ENCODE measurements at regions not wholly inside any gene's neighbourhood (a gene's known extent, or its start where the extent isn't known, plus 50 kb on each side); places are given as distances from the start of the nearest gene placed in this dataset.
A peak's percentile ranks its signal among the peaks of the same experiment; 100 is the strongest.
"Not testable (repeated sequence)": the region's sequence is repeated elsewhere in the genome, so short reads cannot be mapped to it uniquely, and the experiment has no call there.

DNA sequence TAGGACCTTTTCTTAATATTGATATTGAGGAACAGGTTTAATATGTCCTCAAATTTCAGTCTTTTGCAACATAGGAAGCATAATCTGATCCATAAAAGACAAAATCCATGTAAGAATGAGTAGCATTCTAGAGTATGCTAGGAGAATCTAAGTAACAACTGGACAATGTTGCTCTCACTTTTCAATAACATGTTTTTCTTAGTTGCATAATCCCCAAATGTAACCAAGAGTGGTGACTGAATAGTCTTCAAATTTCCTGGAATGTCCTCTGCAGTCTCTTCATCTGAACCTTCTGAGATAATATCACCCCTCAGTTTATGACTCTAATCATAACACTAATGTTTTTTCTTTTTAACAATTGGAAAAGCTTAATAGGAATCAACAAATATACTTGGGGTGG lies 110.0 kb upstream of the ZEB2 start:
- no peak for DNase-seq

DNA sequence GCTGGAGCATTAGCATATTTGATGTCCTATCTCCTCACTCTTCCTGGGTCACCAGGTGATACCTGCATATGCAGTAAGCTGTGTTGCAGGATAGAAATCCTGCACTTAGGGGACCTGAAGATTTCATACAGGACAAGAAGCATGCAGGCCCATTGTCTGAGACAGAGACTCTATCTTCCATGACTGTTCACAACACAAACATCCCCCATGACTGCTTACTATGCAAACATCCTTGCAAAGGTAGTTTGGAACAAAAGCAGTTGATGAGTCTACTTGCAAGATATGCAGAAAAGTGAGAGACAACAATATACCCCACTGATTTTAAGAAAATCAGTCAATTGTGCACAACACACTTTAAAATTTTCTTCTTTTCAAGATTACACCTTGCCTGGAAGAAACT lies 108.6 kb upstream of the ZEB2 start:
- no peak for DNase-seq

DNA sequence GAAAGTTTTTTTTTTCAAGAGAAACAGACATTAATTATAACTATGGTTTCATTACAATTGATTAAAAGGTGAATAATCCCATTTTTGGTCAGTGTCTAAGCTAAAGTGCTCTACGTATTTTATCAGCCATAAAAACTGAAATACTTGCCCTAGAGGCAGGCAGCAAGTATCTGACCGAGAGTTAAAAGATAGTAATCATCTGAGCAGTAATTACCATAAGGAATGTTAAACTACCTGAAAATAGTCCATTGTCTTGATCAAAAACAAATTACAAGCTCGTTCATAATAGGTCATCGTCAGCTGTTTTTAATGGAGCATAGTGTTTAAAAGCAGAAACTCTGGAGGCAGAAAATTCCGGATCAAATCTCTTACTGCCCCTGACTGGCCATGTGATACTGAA lies 105.7 kb upstream of the ZEB2 start:
- no peak for DNase-seq

DNA sequence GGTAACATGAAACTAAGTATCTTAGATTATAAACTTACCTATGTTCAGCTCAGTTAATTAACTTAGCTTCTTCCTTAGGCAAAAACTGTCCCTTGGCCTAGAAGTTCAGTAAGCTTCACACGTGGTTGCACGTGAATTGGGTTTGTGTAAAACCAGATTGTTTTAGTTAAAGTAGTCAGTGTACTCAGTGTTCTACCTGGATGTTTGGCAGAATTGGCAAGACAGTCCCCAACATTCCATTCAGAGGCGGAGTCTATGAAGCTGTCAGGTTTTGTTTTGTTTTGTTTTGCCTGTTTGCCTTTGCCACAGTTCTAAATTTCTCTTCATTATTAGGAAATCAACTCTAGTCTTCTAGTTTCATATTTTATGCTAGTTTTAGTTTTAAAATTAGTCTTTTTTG lies 105.3 kb upstream of the ZEB2 start:
- no peak for DNase-seq

DNA sequence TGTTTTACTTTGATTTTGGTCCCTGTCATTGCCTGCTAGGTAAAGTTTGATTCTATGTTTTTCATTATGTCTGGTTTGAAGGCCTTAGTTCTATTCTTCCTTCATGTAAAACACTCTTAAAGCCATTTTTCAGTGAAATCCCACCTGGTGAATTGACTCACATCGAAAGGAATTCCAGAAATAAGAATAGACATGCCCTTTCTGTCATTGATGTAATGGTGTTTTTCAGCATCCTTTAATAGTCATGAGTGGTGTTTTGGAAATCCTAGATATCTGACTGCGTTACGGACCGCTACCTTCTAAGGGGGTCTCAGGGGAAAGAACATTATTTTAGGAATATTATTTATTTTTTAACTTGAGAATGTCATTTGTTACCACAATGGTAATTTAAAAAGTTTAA lies 104.5 kb upstream of the ZEB2 start:
- no peak for DNase-seq

DNA sequence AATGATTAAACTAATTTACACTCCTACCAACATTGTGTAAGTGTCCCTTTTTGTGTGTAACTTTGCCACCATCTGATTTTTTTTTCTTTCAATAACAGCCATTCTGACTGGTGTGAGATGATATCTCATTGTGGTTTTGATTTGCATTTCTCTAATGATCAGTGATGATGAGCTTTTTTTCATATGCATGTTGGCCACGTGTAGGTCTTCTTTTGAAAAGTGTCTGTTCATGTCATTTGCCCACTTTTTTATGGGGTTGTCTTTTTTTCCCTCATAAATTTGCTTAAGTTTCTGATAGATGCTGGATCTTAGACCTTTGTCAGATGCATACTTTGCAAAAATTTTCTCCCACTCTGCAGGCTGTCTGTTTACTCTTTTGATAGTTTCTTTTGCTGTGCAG lies 102.5 kb upstream of the ZEB2 start:
- DNase-seq = not testable (repeated sequence)

DNA sequence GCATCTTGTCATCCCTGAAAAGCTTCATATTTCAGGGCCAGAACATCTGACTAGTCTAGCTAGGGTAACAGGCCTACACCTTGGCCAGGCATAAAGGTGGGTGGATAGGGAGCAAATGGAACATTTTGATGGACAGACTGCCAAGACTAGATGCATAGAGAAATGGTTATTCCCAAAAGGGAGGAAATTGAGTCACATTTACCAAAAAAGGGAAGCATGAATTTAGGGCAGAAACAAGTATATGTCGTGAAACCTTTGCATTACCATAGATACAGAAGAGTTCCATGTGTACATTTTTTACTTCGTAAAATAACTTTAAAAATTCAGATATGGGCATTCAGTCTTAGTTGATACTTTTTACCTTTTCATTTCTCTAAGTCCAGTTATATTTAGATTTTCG lies 101.3 kb upstream of the ZEB2 start:
- DNase-seq = no peak

DNA sequence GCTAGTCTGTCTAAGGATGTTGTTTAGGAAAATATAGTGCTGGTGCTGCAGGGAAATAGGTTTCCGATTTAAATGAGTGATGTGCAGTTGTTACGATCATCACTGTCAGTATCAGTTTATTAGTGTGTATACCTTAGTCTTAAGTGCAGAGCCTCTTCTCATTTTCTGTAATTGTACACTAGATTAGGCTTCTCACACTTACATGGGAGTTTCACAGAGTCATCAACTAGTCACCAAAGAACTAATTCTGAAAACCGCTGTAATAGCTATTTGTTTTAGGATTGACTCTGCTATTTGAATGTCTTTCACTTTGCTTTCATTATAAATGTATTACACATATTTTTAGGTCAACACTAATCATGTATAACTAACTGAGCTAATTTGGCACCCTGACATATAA lies 99.8 kb upstream of the ZEB2 start:
- no peak for DNase-seq

DNA sequence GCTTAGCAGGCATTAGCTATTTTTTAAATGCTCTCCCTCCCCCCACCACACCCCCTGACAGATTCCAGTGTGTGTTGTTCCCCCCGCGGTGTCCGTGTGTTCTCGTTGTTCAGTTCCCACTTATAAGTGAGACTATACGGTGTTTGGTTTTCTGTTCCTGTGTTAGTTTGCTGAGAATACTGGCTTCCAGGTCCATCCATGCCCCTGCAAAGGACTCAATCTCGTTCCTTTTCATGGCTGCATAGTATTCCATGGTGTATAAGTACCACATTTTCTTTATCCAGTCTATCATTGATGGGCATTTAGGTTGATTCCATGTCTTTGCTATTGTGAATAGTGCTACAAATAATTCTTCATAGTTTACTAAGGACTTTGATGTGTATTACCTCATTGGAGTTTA lies 97.3 kb upstream of the ZEB2 start:
- DNase-seq = not testable (repeated sequence)

DNA sequence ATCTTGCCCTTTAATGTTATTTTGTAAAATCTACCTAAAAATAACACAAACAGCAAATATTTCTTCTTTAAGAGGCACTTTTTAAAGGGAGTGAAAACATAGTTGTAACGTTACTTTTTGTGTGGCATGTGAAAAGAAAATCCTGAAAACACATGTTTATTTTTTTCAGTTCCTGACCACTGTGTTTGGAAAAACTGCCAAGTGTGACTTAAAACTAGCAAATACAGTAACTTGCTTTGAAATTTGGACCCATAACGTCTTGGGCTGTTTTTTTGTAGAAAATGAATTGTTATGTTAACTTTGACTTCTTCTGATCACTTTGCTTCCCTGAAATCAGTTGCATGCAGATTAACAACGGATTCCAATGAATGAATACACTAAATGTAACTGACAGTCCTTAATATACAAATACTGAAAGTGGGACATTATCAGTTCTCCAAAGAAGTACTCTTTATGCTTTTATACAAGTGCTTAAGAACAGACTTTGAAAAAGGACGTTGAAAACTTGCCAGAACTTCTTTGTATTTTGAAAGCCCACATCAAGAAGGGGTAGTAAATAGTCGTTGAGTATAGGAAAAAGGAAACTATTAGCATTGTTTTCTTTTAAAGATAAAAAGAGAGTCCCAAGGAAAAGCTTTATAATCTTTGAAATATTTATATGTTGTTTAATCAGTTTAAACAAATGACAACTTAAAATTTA lies 96.1 kb upstream of the ZEB2 start:
- no peak for DNase-seq

DNA sequence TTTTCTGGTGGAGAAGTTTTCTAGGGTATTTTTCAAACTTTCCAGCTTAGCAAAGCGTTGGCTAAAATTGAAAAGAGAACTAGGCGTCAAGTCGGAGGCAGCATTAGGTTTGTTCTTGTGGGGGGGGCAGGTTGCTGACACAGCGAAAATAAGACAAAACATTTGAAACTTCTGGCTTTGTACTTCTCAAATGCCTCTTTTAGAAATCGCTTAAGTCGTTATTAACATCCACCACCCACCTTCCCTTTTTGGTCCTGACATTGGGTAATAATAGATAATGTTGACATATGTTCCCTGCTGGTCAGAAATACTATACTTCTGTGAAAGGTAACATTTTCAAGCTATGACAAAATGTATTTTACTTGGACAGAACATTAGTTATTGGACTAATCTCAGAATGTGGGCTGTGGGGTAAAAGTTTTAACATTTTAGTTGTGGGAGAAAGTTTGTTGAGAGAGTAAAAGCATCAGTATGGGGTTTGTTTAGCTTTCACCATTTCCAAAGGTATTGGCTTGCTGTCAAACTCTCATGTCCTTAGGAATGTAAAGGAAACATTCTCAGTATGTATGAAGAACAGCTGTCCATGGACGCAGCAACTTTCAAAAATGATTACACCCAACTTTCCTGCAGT lies 88.1 kb upstream of the ZEB2 start:
- peak in 4 of 58 donors; percentile 1 to 22 (median 6) for DNase-seq

DNA sequence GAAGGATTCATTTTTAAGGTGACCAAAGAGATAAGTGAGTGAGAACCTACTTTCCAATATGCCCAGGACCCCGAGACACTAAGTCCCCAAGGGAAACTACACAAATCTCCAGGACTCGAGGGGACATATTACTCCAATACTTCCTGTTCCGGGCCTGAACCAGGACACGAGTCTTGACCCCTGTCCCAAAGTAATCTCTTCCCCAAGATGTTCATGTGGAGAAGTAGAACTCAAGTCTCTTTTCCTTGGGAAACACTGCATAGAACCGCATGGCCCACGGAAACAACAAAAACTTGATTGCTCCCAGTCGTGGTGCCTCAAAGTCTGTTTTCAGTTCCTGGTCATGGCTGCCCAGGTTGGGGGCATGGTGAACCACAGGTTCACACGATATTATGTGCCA lies 87.2 kb upstream of the ZEB2 start:
- no peak for DNase-seq

DNA sequence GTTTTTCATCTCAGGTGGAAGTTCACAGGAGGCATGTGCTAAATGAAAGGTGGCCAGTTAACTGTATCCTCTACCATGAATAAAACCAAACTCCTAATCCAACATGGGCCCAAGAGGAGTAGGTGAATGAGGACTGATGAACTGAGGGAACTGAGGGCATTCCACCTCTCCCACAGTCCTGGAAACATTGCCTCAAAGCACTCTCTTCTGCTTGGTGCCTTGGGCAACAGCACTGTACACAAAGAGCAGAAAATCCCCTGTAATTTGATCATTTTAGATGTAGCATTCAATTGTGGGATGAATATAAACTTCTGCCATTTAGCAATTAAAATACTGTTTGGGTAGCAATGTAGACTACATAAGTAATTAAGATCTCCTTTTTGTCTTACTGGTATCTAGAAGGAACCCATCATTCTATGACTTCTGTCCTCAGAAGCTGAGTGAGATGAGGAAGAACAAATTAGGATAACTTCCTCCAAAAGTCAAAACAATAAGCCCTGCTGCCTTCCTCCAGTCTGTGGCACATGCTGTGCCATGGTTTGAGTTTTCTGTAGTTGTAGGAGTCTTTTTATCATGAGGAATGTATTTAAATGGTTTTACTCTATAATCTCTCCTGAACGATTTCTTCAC lies 86.7 kb upstream of the ZEB2 start:
- peak in 1 of 58 donors; percentile 30 for DNase-seq

DNA sequence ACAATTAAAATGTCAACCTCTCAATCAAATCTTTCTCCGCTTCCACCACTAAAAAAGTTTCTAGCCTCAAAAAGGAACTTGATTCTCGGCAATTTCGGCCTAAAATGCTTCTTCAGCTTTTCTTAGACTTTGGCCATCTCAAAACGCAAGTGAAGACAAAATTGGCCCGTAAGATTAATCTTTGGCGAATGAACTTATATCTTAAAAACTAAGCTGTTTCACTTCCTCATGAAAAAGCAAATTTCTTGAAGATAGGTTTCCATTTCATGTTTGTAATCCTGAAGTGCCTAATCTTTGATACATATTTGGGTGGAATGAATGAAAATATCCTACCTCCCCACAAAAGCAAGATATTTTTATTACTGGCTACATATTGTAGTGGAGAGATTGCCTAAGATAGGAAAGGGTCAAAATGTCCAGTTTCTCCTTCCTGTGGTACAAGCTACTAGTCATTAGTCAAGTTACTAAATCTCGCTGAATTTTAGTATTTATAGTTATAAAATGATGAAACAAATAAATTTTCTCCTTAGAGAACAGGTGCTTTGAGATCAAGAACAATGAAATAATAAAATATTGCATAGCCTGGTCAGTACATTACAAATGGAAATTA lies 85.4 kb upstream of the ZEB2 start:
- no peak for DNase-seq

DNA sequence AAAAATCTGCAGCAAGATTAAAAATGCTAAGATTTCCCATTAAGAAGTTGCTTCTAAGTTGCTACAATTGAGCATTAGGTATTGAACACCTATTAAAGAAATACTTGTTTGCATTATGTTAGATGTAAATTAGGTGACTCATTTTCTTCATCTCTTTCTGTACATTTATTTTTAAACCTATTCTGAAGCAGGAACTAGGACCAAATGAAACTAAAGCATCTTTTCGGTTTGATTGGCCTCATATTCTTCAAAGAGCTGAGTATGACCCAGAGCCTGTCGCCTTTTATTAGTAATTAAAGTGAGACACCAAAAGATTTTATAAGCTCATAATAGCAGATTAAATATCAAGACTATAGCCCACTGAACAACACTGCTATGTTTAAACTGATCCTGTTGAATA lies 83.4 kb upstream of the ZEB2 start:
- DNase-seq = no peak

DNA sequence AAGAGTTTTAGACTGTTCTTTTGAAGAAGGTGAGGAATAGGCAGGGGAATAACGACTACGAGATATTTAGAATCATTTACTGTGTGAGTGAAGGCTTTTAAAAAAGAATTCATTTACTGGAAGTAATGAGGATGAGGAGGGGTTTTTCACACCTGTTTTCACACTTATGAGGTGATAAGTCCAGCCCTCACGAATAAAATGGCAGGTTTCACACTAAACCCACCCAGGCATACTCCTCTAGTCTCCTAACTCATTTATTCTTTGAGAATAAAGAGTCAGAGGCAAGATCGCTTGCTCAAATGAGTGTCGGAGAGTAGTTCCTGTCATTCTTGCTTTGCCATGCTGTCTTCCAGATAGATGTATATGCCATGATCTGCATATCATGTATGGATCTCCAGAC lies 79.0 kb upstream of the ZEB2 start:
- DNase-seq = no peak

DNA sequence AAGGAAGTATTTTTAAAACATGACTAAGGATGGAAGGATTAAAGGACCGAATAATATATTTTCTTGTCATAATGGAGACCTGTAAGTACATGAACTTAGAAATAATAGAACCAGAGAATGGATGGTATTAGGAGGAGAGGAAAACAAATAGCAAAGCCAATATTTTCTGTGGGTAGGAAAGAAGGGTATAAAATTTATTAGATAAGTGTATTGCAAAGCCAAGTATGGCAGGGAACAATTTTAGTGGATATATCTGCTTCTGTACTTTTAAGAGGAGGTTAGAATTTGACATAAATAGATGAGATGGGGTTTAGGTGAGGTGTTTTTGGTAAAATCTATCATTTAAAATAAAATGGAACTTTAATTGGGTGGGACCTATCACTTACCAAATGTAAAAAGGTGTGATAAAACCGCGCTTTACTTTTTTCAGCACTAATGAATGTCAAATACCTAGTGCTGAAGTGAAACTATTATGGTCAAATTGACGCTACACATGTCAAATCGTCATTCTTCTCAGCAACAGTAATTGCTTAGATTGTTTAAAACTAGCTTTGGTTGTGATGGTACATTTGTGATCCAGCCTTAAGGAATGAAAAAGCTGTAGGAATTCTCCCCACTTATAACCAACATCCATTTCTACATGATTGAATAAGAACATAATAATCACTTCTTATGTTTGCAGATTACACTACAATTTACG lies 78.1 kb upstream of the ZEB2 start:
- no peak for DNase-seq

DNA sequence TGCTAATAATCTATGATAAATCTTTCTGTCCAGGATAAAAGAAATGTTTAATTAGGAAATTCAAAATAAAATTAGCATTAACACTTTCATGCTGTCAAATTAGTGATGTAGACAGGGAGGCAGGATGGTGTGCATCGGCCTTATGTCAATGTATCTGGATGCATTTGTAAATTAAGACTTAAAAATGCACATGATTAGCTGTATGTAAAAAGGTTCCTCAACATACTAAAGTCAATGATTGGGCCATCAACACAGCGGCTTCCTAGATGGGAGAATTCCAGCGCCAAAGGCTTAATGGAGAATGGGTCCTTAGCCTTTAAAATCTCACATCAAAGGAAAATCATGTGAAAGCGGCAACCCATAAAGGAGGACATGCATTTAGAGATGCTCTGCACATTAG lies 77.5 kb upstream of the ZEB2 start:
- DNase-seq = no peak

DNA sequence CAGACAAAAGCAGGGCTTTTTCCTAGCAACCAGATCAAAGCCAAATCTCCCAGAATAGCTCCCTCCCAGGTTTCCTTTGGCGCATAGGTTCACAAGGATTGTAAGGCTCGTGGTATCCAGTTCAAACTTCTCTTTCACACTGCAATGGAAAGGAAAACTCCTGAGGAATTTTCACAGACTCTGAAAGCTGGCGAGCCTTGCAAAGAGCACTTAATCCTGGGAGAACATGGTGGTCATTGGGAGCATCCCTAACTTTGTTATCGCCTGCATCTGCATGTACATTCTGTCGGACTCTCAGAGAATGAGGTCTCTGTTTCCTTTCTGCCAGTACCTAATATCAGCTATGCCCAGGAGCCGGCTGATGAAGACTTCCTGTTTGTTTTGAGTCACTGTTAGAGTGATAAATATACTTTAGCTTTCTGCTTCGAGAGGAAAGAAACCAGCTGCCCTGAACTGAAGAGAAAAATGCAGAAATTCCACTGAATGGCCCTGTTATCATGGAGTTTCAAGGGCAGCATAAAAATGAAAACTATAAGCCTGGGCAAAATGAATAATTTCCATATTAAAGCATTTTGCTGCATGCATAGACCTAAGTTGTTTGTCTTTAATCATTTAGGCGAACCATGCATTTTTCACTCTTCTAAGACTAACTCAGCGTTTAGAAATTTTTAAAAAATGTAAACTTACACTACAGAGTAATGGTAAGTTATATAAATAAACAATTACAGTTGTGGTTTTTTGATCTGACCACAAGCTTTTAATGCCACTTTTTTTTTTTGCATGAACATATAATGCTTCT lies 76.4 kb upstream of the ZEB2 start:
- DNase-seq = peak in 1 of 58 donors; percentile 18

DNA sequence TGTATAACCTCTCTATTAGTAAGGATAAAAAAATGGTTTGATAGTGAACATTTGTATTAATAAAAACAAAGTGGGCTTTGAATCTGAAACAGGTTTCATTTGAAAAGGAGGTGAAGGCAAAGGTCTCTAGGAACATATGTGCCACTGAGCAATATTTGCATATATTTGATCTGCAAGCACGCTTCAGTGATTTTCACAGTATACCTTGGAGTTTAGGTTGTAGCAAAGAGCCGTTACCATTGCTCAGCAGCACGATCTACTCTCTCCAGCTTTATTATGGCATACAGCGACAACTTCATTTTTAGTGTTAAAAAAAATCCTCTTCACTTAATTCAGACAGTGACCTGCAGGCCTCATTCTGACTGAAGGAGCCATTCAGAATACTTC lies 75.8 kb upstream of the ZEB2 start:
- no peak for DNase-seq

DNA sequence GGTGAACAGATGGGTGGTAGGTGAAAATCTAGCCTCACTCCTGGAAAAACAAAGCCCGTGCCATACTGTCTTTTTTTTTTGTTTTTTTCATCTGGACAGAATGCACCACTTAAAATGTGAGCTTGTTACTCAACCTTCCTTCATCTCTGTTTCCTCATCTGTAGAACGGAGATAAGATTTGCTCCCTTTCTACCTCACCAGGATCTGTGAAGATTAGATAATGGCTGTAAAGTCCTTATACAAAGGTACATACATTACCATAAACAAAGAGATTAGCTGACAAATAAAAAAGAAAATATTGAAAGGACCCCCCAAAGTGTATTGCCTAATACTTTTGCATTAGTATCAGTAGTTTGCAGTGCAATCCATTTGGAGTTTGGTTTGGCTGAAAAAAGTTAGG lies 75.4 kb upstream of the ZEB2 start:
- DNase-seq = no peak

Measured in anterior cingulate cortex (tissue), 58 donors.